PC-3 (cell line): ENCODE measurements at regions not wholly inside any gene's neighbourhood (a gene's known extent, or its start where the extent isn't known, plus 50 kb on each side); places are given as distances from the start of the nearest gene placed in this dataset.

Source experiments
- ATAC-seq: fragments of 200-7000 bp; cut with Tn5 transposase; 2 replicates; pipeline ENCODE4 v1.9.1; 2020; ENCODE audit warnings: mild to moderate bottlenecking, moderate library complexity
- BruUV-seq: library from RNA; stranded (reverse); fragments of 400-500 nt; replicated peaks from 2 replicates; lab custom pipeline; 2021; lab: Mats Ljungman, UMichigan
- CTCF ChIA-PET: fragments of 300-600 bp; sonication (Branson Sonifier 250); formaldehyde crosslinking; loops from one replicate; lab custom pipeline; 2022; ENCODE audit warnings: antibody characterized with exemption; lab: Charles Lee
- POLR2A ChIA-PET: fragments of 300-600 bp; sonication (Branson Sonifier 250); formaldehyde crosslinking; loops from one replicate; lab custom pipeline; 2022; ENCODE audit warnings: antibody characterized with exemption; ENCODE audit not compliant: unreplicated experiment; lab: Charles Lee
- DNase-seq: peaks from one replicate; pipeline ENCODE4 v3.0.0-alpha.2; 2015
- H2AFZ ChIP-seq: fragments of 300-600 bp; sonication (generic); 2 replicates; pipeline ENCODE4 v1.6.0; 2016; ENCODE audit warnings: antibody characterized with exemption, low read length
- H3F3A ChIP-seq: fragments of 300-600 bp; sonication (generic); one replicate; pipeline ENCODE4 v1.6.0; 2017; ENCODE audit warnings: antibody characterized with exemption, low read length, control low read depth, mild to moderate bottlenecking; ENCODE audit not compliant: unreplicated experiment
- H3K27ac ChIP-seq: fragments of 300-600 bp; sonication (generic); 2 replicates; pipeline ENCODE4 v1.5.1; 2016; ENCODE audit warnings: mild to moderate bottlenecking, low read length
- H3K27me3 ChIP-seq: fragments of 300-600 bp; sonication (generic); 2 replicates; pipeline ENCODE4 v1.6.1; 2016; ENCODE audit warnings: low read length, mixed read lengths
- H3K36me3 ChIP-seq: fragments of 300-600 bp; sonication (generic); 2 replicates; pipeline ENCODE4 v1.6.1; 2016; ENCODE audit warnings: low read depth, mixed run types, low read length, mixed read lengths
- H3K4me1 ChIP-seq: fragments of 300-600 bp; sonication (generic); 2 replicates; pipeline ENCODE4 v1.5.1; 2016; ENCODE audit warnings: low read length; ENCODE audit not compliant: insufficient read depth
- H3K4me2 ChIP-seq: fragments of 300-600 bp; sonication (generic); 2 replicates; pipeline ENCODE4 v1.6.0; 2016; ENCODE audit warnings: low read length
- H3K4me3 ChIP-seq: fragments of 300-600 bp; sonication (generic); 2 replicates; pipeline ENCODE4 v1.5.1; 2016; ENCODE audit warnings: mild to moderate bottlenecking, low read length, mixed read lengths
- H3K79me2 ChIP-seq: fragments of 300-600 bp; sonication (generic); 2 replicates; pipeline ENCODE4 v1.6.1; 2017; ENCODE audit warnings: low read length, mixed read lengths
- H3K9ac ChIP-seq: fragments of 300-600 bp; sonication (generic); 2 replicates; pipeline ENCODE4 v1.6.0; 2016; ENCODE audit warnings: mild to moderate bottlenecking, low read length
- H3K9me2 ChIP-seq: fragments of 300-600 bp; sonication (generic); replicated peaks from 2 replicates; pipeline ENCODE4 v1.6.1; 2016; ENCODE audit warnings: mixed run types, low read length, mixed read lengths
- H3K9me3 ChIP-seq: fragments of 300-600 bp; sonication (generic); 2 replicates; pipeline ENCODE4 v1.6.1; 2016; ENCODE audit warnings: low read length, mixed read lengths
- H4K20me1 ChIP-seq: fragments of 300-600 bp; sonication (generic); 2 replicates; pipeline ENCODE4 v1.6.1; 2016; ENCODE audit warnings: low read length, mixed read lengths
- EZH2 ChIP-seq: fragments of 300-600 bp; sonication (generic); IDR thresholded peaks from one replicate; pipeline ENCODE4 v1.6.1; 2017; ENCODE audit warnings: antibody characterized with exemption, mild to moderate bottlenecking, low read length; ENCODE audit not compliant: unreplicated experiment
- EZH2phosphoT487 ChIP-seq: fragments of 300-600 bp; sonication (generic); IDR thresholded peaks from 2 replicates; pipeline ENCODE4 v1.6.1; 2018; ENCODE audit warnings: mild to moderate bottlenecking, antibody characterized with exemption, low read length, borderline replicate concordance
- intact Hi-C: fragments of 100-400 bp; cut with micrococcal nuclease; formaldehyde crosslinking; loops from 2 replicates; pipeline ENCODE4 v1.9.0; 2023
- TF ChIP-seq, protein P1 (sequence below): fragments of 300-600 bp; sonication (generic); conservative IDR thresholded peaks from 2 replicates; pipeline ENCODE4 v1.5.1; 2017; ENCODE audit warnings: antibody characterized with exemption, low read depth, mild to moderate bottlenecking, low read length

DNA sequence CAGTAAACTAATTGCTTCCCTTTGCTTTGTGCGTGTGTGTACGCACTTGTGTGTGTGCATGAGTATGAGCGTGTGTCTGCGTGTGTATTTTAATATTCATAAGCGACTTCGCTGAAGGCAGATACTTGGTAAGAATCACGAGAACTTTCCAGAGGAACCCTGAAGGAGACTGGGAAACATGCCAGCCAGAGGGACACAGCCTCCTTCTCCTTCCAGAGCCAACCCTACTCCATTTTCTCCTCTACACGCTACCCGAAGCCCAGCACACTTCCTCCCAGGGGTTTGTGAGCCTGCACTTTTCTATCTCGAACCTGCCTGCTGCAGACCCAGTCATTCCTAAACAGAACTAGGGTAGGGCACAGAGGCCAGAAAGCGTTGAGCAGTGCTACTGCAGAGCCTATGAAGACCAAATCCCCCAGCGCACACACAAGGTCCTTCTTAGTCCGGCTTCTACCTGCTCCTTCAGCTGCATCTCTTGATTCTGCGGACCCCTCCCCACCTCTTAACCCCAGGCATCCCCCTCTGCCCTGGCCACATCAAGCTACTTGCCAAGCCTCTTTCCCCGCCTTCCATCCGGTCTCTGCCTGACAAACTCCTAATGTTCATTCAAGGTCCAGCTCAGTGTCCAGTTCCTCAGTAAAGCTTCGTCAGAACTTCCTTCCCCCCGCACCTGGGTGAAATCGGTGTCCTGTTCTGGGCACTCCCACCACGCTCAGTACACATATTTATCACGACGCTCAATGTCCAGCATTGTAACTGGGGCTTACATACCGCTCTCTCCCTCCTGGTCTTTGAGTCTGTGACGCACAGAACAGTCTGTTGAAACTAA is 191.8 kb downstream of the FAM43A start:
- intact Hi-C loops: no loop called here
- Histone ChIP-seq H3K27me3 (no peaks in the 10 kb centered on the region), H3F3A (no peaks in the 10 kb centered on the region), H2AFZ (no peak overlapping the region), H3K4me3 (no peak overlapping the region), H3K27ac (no peak overlapping the region), H3K9ac (no peak overlapping the region), H3K4me2 (no peak overlapping the region), H3K79me2 (no peaks in the 10 kb centered on the region), H3K9me2 (no peaks in the 10 kb centered on the region), H4K20me1 (no peaks in the 10 kb centered on the region), H3K36me3 (no peaks in the 10 kb centered on the region), H3K4me1 (peaks cover 11% of the 10 kb centered on the region), H3K9me3 (no peaks in the 10 kb centered on the region)
- TF ChIP-seq EZH2phosphoT487 (no peak), EZH2 (no peak)
- TF ChIP-seq, protein P1, sequence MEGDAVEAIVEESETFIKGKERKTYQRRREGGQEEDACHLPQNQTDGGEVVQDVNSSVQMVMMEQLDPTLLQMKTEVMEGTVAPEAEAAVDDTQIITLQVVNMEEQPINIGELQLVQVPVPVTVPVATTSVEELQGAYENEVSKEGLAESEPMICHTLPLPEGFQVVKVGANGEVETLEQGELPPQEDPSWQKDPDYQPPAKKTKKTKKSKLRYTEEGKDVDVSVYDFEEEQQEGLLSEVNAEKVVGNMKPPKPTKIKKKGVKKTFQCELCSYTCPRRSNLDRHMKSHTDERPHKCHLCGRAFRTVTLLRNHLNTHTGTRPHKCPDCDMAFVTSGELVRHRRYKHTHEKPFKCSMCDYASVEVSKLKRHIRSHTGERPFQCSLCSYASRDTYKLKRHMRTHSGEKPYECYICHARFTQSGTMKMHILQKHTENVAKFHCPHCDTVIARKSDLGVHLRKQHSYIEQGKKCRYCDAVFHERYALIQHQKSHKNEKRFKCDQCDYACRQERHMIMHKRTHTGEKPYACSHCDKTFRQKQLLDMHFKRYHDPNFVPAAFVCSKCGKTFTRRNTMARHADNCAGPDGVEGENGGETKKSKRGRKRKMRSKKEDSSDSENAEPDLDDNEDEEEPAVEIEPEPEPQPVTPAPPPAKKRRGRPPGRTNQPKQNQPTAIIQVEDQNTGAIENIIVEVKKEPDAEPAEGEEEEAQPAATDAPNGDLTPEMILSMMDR: no peak
- BruUV-seq: no TSS peak
- DNase-seq (no peak), ATAC-seq (no peak)
- CTCF ChIA-PET: no interaction called here
- POLR2A ChIA-PET: no interaction called here

DNA sequence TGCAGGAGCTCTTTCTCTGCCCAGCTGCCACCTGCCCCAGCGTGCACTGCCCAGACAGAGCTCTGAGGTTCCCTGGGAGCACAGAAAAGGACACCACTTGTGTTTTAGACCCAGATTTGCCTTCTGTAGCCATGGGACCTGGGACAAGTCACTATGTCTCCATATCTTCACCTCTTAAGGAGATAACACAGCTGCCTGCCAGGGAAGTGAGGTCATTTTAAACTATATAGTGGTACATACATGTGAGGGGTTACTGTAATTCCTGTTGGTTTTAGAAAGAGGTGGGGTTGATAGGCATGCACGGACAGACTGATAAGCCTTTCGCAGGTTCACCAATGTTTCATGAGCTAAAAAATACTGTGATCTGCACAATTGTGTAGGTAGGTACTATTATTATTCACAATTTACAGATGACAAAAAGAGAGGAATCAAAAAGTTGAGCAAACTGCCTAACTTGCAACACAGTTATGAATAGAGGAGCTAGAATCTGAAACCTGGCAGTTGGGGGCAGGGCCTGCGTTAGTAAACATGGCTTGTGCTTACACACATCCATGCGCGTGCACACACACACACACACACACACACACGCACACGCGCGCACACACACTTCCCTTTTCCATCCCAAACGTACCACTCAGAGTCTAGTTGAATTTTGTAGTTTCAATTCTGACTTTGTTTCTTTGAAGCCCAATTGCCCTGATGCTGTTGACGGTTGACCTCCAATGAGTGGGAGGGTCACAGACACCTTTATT is 193.6 kb downstream of the FAM43A start:
- Histone ChIP-seq H3K27ac (no peak overlapping the region), H3K79me2 (no peaks in the 10 kb centered on the region), H3K27me3 (no peaks in the 10 kb centered on the region), H3K4me1 (peaks cover 3% of the 10 kb centered on the region; the same call in 1 of the 2 replicates), H3K9ac (no peak overlapping the region), H4K20me1 (no peaks in the 10 kb centered on the region), H3F3A (no peaks in the 10 kb centered on the region), H3K4me3 (no peak overlapping the region), H3K9me2 (no peaks in the 10 kb centered on the region), H3K4me2 (no peak overlapping the region), H3K9me3 (no peaks in the 10 kb centered on the region), H2AFZ (no peak overlapping the region), H3K36me3 (no peaks in the 10 kb centered on the region)
- intact Hi-C loops: no loop called here
- no TSS peak for BruUV-seq
- ChIA-PET POLR2A (no interaction called here), CTCF (interaction anchor here (0.6 kb wide), 1 partner anchor 196 kb away, joined by 3 read pairs; no protein-coding TSS in a partner anchor)
- DNase-seq (no peak), ATAC-seq (no peak)
- TF ChIP-seq EZH2phosphoT487: no peak
- TF ChIP-seq, protein P1: no peak
- TF ChIP-seq EZH2: no peak
